ENCODE measurements at regions not wholly inside any gene's neighbourhood (a gene's known extent, or its start where the extent isn't known, plus 50 kb on each side); places are given as distances from the start of the nearest gene placed in this dataset.

DNA sequence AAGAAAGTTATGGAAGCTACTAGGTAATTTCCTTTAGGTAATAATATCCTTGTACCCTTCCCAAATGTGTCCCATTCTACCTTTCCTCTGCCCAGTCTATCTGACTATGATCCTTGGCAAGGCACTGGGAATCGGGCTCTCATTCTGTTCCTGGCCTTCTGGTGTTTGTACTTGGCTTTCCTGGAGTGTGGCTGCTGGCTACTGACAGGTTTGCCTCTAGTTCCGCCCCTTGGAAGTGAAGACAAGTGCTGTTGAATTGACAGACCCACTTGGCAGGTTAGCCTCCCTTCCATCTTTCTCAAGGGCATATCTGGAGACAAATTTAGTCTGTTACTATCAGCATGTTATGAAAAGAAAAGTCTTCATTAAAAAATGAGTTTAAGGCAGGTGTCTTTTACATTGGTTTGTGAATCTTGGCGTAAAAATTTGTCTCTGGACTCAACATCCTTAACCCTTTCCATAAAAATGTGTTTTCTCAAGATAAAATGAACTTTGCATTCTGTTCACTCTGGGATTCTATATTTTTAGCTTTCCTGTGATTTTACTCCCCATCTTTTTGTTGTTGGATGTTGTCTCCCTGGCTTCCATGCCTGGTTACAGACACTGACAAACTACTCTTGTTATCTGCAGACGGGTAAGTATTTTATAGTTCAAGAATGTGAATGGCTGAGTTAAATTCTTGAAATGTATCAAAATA, 287.4 kb upstream of the PDGFD start:
- TF ChIP-seq POLR2A (IDR thresholded peaks at IDR 0.05) (no peak), CTCF (IDR thresholded peaks at IDR 0.05 in 4 of 5, conservative IDR thresholded peaks at IDR 0.05 in 1 of 5) (no peak)
